ENCODE measurements at regions not wholly inside any gene's neighbourhood (a gene's known extent, or its start where the extent isn't known, plus 50 kb on each side); places are given as distances from the start of the nearest gene placed in this dataset.
"Not testable (repeated sequence)": the region's sequence is repeated elsewhere in the genome, so short reads cannot be mapped to it uniquely, and the experiment has no call there.

DNA sequence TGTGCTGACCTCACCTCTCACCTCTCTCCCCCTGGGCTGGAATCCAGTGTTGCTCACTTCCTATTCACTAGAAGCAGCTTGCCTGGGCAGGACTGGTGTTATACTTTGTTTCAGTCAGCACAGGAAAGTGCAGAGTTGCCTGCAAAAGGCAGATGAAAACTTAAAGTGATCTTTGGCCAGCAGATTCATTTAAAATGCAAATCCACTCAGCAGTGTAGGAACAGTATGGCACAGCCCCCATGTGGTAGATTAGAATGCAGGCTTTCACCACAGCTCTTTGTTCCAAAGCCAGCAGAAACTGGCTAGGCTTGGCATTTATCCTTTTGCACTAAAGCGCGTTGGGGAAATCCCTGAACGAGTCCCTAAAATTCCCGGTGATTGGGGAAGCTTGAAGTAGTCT, 301.2 kb downstream of the OR4C45 start:
- no peak for ATAC-seq
- H3K27ac ChIP-seq: no peak overlapping the region
- no peaks in the 10 kb centered on the region for H3K27me3 ChIP-seq
- no peak overlapping the region for H3K4me3 ChIP-seq
- intact Hi-C loops (cut with DNase I): no loop called here
- H3K9me3 ChIP-seq: peaks cover 0 to 7% (median 0%) of the 10 kb centered on the region in 3 donors
- 46% methylated on average over 4 of the region's 4 CpGs for WGBS, 2 donors
- H3K36me3 ChIP-seq (replicated peaks in 1 of 2; ENCODE audit: insufficient read depth in 1 of 2, low read depth in 2 of 2): no peaks in the 10 kb centered on the region
- no peak for DNase-seq
- H3K4me1 ChIP-seq: no peaks in the 10 kb centered on the region
- TF ChIP-seq POLR2A (IDR thresholded peaks at IDR 0.05): no peak
- TF ChIP-seq, protein P1, sequence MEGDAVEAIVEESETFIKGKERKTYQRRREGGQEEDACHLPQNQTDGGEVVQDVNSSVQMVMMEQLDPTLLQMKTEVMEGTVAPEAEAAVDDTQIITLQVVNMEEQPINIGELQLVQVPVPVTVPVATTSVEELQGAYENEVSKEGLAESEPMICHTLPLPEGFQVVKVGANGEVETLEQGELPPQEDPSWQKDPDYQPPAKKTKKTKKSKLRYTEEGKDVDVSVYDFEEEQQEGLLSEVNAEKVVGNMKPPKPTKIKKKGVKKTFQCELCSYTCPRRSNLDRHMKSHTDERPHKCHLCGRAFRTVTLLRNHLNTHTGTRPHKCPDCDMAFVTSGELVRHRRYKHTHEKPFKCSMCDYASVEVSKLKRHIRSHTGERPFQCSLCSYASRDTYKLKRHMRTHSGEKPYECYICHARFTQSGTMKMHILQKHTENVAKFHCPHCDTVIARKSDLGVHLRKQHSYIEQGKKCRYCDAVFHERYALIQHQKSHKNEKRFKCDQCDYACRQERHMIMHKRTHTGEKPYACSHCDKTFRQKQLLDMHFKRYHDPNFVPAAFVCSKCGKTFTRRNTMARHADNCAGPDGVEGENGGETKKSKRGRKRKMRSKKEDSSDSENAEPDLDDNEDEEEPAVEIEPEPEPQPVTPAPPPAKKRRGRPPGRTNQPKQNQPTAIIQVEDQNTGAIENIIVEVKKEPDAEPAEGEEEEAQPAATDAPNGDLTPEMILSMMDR (IDR thresholded peaks at IDR 0.05): no peak

DNA sequence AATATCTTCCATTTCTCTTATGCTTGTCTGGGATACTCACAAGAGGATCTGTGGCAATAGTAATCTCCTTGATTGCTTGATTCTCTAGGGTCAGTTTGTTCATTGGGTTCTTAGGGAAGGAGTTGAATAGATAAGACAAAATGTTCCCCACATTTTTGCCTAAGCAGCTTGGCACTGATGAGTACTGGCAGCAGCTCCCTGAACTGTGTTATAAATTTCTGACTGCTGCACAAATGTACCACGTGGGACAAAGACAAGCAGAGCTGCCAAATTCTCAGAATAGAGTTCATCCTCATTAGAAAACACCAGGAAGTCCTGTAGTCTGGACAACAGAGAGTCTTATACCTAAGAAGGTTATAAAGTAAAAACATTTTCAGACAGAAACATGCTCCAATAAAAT, 304.8 kb downstream of the OR4C45 start:
- intact Hi-C loops (cut with DNase I); H3K9me3 ChIP-seq; DNase-seq; H3K36me3 ChIP-seq (replicated peaks in 1 of 2; ENCODE audit: insufficient read depth in 1 of 2, low read depth in 2 of 2); H3K4me1 ChIP-seq; H3K4me3 ChIP-seq; H3K27me3 ChIP-seq; ATAC-seq; H3K27ac ChIP-seq: not testable (repeated sequence)
- WGBS, 2 donors: 0% methylated on average over 1 of the region's 1 CpG

DNA sequence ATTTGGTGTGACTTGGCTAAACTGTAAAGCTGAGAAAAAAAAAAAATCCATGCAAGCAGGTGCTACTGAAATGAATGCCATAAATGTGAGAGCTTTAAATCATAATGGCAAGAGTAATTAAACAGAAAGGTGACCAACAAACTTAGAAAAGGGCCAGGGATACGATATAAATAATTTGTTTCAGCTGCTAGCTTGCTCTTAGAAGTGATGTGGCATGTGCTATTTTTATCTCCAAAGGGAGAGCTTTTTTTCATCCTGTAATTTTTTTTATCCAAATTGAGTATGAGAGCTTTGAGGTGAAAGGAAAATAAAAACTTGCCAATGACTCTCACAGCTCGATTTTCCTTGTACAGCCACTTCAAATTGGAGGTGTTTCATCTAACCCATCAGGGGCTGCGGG, 315.3 kb downstream of the OR4C45 start:
- H3K4me1 ChIP-seq; intact Hi-C loops (cut with DNase I); H3K36me3 ChIP-seq (replicated peaks in 1 of 2; ENCODE audit: insufficient read depth in 1 of 2, low read depth in 2 of 2); ATAC-seq; H3K27me3 ChIP-seq; DNase-seq; H3K4me3 ChIP-seq; H3K27ac ChIP-seq; H3K9me3 ChIP-seq: not testable (repeated sequence)
- WGBS, 2 donors: no CpG with 5 or more reads among the region's 3 CpGs

- intact Hi-C loops (cut with DNase I): no loop called here
- no peak for DNase-seq
- 49 to 52% methylated on average over 1 of the region's 1 CpG for WGBS, 2 donors
Observed at GRCh38 chr11:50379484-50379883, 346.8 kb downstream of the OR4C45 start.

GRCh38 chr11:50394017-50394416, 361.3 kb downstream of the OR4C45 start:
- no peak for TF ChIP-seq POLR2A (IDR thresholded peaks at IDR 0.05)
- TF ChIP-seq, protein P1 (IDR thresholded peaks at IDR 0.05): no peak
- Histone ChIP-seq H3K27ac (no peak overlapping the region), H3K9me3 (peaks cover 0 to 52% (median 4%) of the 10 kb centered on the region in 3 donors), H3K27me3 (no peaks in the 10 kb centered on the region), H3K36me3 (replicated peaks in 1 of 2; ENCODE audit: insufficient read depth in 1 of 2, low read depth in 2 of 2) (no peaks in the 10 kb centered on the region), H3K4me3 (no peak overlapping the region), H3K4me1 (no peaks in the 10 kb centered on the region)
- intact Hi-C loops (cut with DNase I): no loop called here
- WGBS, 2 donors: 65 to 71% methylated on average over 2 of the region's 2 CpGs
- no peak for ATAC-seq
- DNase-seq: no peak

More at GRCh38 chr11:50379484-50379883, 346.8 kb downstream of the OR4C45 start:
- no peak for ATAC-seq
- Histone ChIP-seq H3K4me3 (no peak overlapping the region), H3K4me1 (no peaks in the 10 kb centered on the region), H3K9me3 (peaks cover 0 to 53% (median 0%) of the 10 kb centered on the region in 3 donors), H3K27ac (no peak overlapping the region), H3K27me3 (no peaks in the 10 kb centered on the region), H3K36me3 (replicated peaks in 1 of 2; ENCODE audit: insufficient read depth in 1 of 2, low read depth in 2 of 2) (no peaks in the 10 kb centered on the region)
- TF ChIP-seq POLR2A (IDR thresholded peaks at IDR 0.05): no peak
- TF ChIP-seq, protein P1 (IDR thresholded peaks at IDR 0.05): no peak

DNA sequence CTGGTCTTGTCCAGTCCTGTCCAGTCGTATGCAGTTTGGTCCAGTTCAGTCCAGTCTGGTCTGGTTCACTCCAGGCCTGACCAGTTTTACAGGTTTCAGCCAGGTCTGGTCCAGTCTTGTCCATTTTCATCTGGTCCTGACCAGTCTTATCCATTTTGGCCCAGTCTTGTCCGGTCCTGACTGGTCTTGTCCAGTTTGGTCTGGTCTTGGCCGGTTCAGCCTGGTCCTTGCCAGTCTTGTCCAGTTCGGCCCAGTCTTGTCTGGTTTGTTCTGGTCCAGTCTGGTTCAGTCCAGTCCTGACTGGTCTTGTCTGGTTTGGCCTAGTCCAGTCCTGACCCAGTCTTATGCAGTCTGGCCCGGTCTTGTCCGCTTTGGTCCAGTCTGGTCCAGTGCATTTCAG, 380.2 kb downstream of the OR4C45 start:
- Histone ChIP-seq H3K36me3 (replicated peaks in 1 of 2; ENCODE audit: insufficient read depth in 1 of 2, low read depth in 2 of 2) (no peaks in the 10 kb centered on the region), H3K4me1 (no peaks in the 10 kb centered on the region), H3K27me3 (no peaks in the 10 kb centered on the region), H3K4me3 (no peak overlapping the region), H3K27ac (no peak overlapping the region), H3K9me3 (peaks cover 0 to 12% (median 0%) of the 10 kb centered on the region in 3 donors)
- 51 to 58% methylated on average over 6 of the region's 6 CpGs for WGBS, 2 donors
- ATAC-seq: no peak
- TF ChIP-seq, protein P1 (IDR thresholded peaks at IDR 0.05): no peak
- TF ChIP-seq POLR2A (IDR thresholded peaks at IDR 0.05): no peak
- no peak for DNase-seq
- intact Hi-C loops (cut with DNase I): no loop called here

Measured in body of pancreas (tissue), 4 donors.